SK-N-MC (cell line): ENCODE measurements at regions not wholly inside any gene's neighbourhood (a gene's known extent, or its start where the extent isn't known, plus 50 kb on each side); places are given as distances from the start of the nearest gene placed in this dataset.

Experiments used
- DNase-seq: peaks from one replicate; pipeline ENCODE4 v3.0.0-alpha.2; 2011; ENCODE audit warnings: low read depth, low spot score
- H3K27ac ChIP-seq: fragments of 200-600 bp; sonication (generic); 2 replicates; pipeline ENCODE4 v1.5.1; 2016; ENCODE audit warnings: mixed run types
- H3K36me3 ChIP-seq: fragments of 200-600 bp; sonication (generic); 2 replicates; pipeline ENCODE4 v1.6.1; 2017; ENCODE audit warnings: antibody characterized with exemption, low read length, mixed read lengths; ENCODE audit not compliant: insufficient read depth
- H3K4me3 ChIP-seq: fragments of 200-600 bp; sonication (generic); 2 replicates; pipeline ENCODE4 v1.5.1; 2016
- H3K9ac ChIP-seq: fragments of 200-600 bp; sonication (generic); 2 replicates; pipeline ENCODE4 v1.8.0; 2017; ENCODE audit warnings: mixed run types, mixed read lengths; ENCODE audit not compliant: insufficient read length
- H3K9me3 ChIP-seq: fragments of 200-600 bp; sonication (generic); 2 replicates; pipeline ENCODE4 v1.6.1; 2017; ENCODE audit warnings: low read depth, mild to moderate bottlenecking, antibody characterized with exemption, low read length, moderate library complexity, mixed read lengths
- EZH2 ChIP-seq: fragments of 200-600 bp; sonication (generic); IDR thresholded peaks from one replicate; pipeline ENCODE4 v1.6.1; 2017; ENCODE audit warnings: antibody characterized with exemption
- FOXP2 ChIP-seq: optimal IDR thresholded peaks from 2 replicates; pipeline ENCODE3; 2011; ENCODE audit warnings: mild to moderate bottlenecking, moderate library complexity; ENCODE audit not compliant: insufficient read depth; ENCODE audit errors: extremely low read length, control extremely low read depth
- POLR2AphosphoS5 ChIP-seq: IDR thresholded peaks from 2 replicates; pipeline ENCODE4 v1.6.1; 2012; ENCODE audit warnings: mild to moderate bottlenecking, low read depth, low read length, borderline replicate concordance

DNA sequence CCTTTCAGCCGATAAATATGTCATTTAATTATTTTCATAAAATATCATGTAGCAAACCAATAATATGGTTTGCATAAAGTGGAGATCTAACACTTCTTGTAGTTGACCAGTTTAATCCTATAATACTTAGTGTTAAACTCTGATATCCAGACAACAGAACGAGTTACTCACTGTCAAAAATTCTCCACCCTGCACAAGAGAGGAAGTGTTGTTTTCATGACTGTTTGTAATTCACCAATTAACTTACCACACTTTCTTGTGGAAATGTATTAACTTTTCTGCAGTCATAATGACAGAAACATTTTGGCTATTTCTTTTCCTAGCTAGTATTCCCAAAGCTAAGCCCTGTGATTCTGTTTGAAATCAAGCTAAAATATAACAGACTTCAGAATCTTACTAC lies 555.3 kb upstream of the FTMT start:
- TF ChIP-seq FOXP2: no peak
- no peak for TF ChIP-seq POLR2AphosphoS5
- no peak for TF ChIP-seq EZH2
- H3K36me3 ChIP-seq: no peaks in the 10 kb centered on the region
- no peak overlapping the region for H3K27ac ChIP-seq
- no peak overlapping the region for H3K4me3 ChIP-seq
- no peak for DNase-seq
- H3K9me3 ChIP-seq: no peaks in the 10 kb centered on the region
- H3K9ac ChIP-seq: no peak overlapping the region

GRCh38 chr5:121299153-121299552 lies 552.5 kb upstream of the FTMT start:
- Histone ChIP-seq H3K36me3 (no peaks in the 10 kb centered on the region), H3K9ac (no peak overlapping the region), H3K9me3 (no peaks in the 10 kb centered on the region), H3K4me3 (no peak overlapping the region), H3K27ac (no peak overlapping the region)
- no peak for TF ChIP-seq EZH2
- TF ChIP-seq FOXP2: no peak
- no peak for TF ChIP-seq POLR2AphosphoS5
- DNase-seq: no peak

DNA sequence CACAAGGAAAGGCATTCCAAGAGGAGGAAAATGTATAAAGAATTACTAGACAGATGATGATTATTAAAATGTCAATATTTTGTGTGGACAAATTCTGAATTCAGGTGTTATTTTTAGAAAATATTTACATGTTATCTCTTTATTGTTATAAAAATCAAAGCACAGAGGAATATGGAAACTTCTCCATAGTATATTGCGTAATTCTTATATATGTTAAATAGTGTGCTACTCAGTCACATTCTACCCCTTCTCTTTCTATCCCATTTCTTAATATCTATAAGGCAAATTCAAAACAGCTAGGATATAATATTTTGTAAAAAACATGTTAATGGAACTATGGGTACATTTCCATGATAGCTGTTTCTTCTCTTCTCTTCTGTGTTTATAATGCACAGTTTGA lies 546.8 kb upstream of the FTMT start:
- no peak overlapping the region for H3K4me3 ChIP-seq
- no peak for TF ChIP-seq POLR2AphosphoS5
- TF ChIP-seq EZH2: no peak
- no peaks in the 10 kb centered on the region for H3K36me3 ChIP-seq
- H3K9ac ChIP-seq: no peak overlapping the region
- H3K9me3 ChIP-seq: no peaks in the 10 kb centered on the region
- no peak for DNase-seq
- no peak overlapping the region for H3K27ac ChIP-seq

DNA sequence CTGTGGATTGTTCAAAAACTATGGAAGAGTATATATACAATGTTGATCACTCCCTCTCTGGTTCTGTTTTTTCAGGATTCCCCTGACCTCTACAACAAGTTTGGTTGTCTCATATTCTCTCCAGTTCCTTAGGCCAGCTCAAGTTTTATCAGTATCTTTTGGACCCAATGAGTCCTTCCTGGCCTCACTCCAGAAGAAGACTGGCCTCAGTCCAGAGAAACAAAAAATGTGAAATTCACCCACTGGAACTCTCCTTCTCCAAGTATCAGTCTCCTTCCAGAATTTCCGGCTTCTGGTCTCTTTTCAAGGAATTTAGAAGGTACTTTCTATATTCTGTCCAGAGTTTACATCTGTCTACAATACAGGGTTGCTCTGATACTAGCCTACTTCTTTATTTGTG lies 537.8 kb upstream of the FTMT start:
- no peak for DNase-seq
- H3K4me3 ChIP-seq: no peak overlapping the region
- H3K36me3 ChIP-seq: no peaks in the 10 kb centered on the region
- no peak overlapping the region for H3K27ac ChIP-seq
- no peak overlapping the region for H3K9ac ChIP-seq
- TF ChIP-seq EZH2 (no peak), POLR2AphosphoS5 (no peak), FOXP2 (no peak)
- no peaks in the 10 kb centered on the region for H3K9me3 ChIP-seq

- no peak for TF ChIP-seq POLR2AphosphoS5
- no peak for TF ChIP-seq FOXP2
- TF ChIP-seq EZH2: no peak
- Histone ChIP-seq H3K9me3 (no peaks in the 10 kb centered on the region), H3K36me3 (no peaks in the 10 kb centered on the region), H3K27ac (no peak overlapping the region), H3K9ac (no peak overlapping the region), H3K4me3 (no peak overlapping the region)
- DNase-seq: no peak
Observed at GRCh38 chr5:121315786-121316185, 535.9 kb upstream of the FTMT start.

DNA sequence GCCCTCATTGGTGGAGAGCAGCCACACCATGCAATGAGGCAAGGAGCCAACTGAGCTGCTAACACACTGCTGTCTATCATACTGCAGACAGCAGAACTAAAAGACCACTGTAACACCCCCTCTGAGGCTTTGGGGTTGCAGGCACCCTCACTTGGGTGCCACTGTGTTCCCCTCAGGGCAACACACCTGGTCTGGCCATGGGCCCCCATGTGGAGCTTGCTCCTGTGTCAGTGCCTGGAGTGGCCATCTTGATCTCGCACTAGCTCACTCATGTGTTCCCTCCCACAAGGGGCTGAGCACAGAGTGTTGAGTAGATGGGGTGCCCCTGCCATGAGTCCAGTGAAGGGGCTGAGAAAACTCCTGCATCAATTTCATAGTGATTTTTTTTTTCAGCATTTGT lies 532.4 kb upstream of the FTMT start:
- no peak for DNase-seq
- H3K9ac ChIP-seq: no peak overlapping the region
- H3K36me3 ChIP-seq: no peaks in the 10 kb centered on the region
- no peak overlapping the region for H3K27ac ChIP-seq
- no peaks in the 10 kb centered on the region for H3K9me3 ChIP-seq
- TF ChIP-seq POLR2AphosphoS5 (no peak), FOXP2 (no peak), EZH2 (no peak)
- no peak overlapping the region for H3K4me3 ChIP-seq

DNA sequence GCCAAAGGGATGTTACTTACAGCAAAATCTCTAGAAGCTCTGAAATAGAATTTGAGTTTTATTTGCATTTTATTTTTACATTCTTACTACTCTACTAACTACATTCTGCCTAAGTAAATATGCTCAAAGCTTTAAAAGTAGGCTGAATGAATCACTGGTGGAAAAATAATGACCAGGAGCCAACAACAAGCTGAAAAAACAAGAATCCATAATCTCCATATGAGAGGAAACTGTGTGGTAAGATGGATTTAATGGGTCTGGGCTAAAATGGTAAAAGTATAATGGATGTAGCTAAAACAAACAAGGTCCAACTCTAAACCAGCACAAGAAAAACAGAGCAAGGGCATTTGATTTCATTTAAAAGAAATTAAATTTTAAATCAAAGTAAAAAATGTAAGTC lies 525.8 kb upstream of the FTMT start:
- no peak for TF ChIP-seq FOXP2
- no peak for TF ChIP-seq POLR2AphosphoS5
- TF ChIP-seq EZH2: no peak
- H3K27ac ChIP-seq: no peak overlapping the region

DNA sequence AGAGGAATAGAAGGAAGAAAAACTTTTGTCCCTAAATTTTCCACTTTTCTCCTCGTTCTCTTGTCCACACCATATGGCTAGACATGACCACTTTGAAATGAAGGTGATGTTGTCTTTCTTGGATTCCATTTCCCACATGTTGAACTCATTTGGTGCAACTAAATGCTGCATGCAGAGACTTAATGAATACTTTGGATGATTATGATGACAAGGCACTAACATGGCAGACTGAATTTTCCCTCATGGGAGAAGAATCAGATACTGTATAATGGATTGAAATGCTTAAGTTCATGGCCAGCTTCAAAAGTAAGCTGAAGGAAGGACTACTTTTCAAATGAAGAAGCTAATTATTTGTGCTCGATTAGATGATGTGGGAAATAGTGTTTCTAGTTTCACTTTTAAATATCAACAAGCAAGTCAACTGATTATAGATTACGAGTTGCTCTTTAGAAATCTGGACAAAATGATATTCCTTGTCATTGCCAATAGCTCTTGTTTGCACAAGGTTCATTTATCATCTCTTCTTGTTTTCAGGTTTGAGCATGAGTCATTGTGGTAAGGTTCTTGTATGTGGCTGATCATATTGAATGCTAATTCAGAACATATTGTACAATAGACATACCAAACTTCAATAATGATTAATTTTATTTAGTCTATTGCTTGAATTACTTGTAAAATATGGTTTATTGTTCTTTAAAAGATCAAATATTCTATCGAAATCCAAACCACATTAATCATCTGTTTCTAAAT lies 501.3 kb upstream of the FTMT start:
- Histone ChIP-seq H3K4me3 (no peak overlapping the region), H3K9ac (no peak overlapping the region), H3K27ac (no peak overlapping the region), H3K9me3 (no peaks in the 10 kb centered on the region), H3K36me3 (no peaks in the 10 kb centered on the region)
- no peak for DNase-seq
- TF ChIP-seq FOXP2: no peak
- TF ChIP-seq EZH2: no peak

More for the DNA sequence above, 525.8 kb upstream of the FTMT start:
- Histone ChIP-seq H3K9me3 (no peaks in the 10 kb centered on the region), H3K4me3 (no peak overlapping the region), H3K9ac (no peak overlapping the region), H3K36me3 (no peaks in the 10 kb centered on the region)
- DNase-seq: no peak

DNA sequence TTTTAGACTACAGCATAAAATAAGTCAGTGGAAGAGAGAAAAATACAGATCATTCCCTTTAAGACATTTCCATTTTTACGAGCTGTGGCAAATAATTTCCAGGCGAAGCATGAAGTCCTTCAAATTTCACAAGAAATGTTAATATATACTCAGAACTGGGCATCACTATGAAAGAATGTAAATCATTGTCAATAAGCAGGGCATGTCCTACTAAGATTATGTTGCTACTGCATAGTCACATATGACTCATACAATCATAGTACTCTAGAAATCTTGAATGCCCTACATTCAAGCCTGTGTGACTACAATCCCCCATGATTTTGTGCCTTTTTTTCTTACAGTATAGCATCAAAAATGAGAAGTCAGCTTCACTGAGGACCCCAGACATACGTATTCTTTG lies 485.2 kb upstream of the FTMT start:
- H3K9me3 ChIP-seq: no peaks in the 10 kb centered on the region
- no peak overlapping the region for H3K9ac ChIP-seq
- no peaks in the 10 kb centered on the region for H3K36me3 ChIP-seq
- no peak overlapping the region for H3K4me3 ChIP-seq
- H3K27ac ChIP-seq: no peak overlapping the region
- TF ChIP-seq POLR2AphosphoS5: no peak
- TF ChIP-seq EZH2: no peak
- DNase-seq: no peak

GRCh38 chr5:121373371-121373770 lies 478.3 kb upstream of the FTMT start:
- Histone ChIP-seq H3K36me3 (no peaks in the 10 kb centered on the region), H3K27ac (no peak overlapping the region), H3K4me3 (no peak overlapping the region), H3K9me3 (no peaks in the 10 kb centered on the region), H3K9ac (no peak overlapping the region)
- TF ChIP-seq POLR2AphosphoS5 (no peak), EZH2 (no peak), FOXP2 (no peak)
- DNase-seq: no peak
